ENCODE measurements at regions not wholly inside any gene's neighbourhood (a gene's known extent, or its start where the extent isn't known, plus 50 kb on each side); places are given as distances from the start of the nearest gene placed in this dataset.

DNA sequence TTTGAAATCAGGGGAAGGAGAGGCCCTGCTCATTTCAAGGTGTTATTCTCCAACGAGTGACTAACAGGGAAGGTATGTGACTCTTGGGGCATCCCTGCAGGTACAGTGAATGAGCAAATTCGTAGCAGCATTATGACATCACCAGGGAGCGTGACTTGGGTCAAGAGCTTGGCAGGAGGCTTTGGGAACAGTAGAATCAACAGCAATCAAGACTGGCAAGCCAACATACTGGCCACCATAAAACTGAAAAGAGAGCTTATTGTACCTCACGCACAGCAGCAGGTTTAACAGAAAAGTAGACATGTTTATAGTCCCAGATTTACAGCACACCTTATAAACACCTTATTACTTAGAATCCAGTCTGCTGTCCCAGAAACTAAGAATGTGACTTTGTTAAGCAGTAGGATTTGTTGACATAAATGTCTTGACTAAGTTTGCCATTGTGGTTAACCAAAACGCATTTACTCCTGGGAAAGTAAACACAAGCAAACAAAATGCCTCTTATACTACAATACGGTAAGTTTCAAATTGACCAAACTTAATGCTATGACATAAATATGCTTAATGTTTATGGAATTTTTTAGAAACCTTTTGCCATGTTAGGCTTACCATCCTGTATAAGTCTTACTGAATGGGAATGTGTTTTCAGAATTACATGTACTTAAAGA lies 297.8 kb downstream of the NPR3 start:
- intact Hi-C loops (cut with DNase I, micrococcal nuclease), result no loop called here
- Histone ChIP-seq H3K27ac (ENCODE audit: low read depth in 1 of 2, low read length in 2 of 2) (no peak overlapping the region), H3K27me3 (ENCODE audit: control insufficient read depth in 1 of 2, insufficient read depth in 2 of 2, low read length in 2 of 2) (no peaks in the 10 kb centered on the region), H3K9me3 (ENCODE audit: control insufficient read depth in 1 of 2, insufficient read depth in 1 of 2, low read length in 2 of 2) (peaks cover 0 to 5% of the 10 kb centered on the region in 2 experiments), H3K4me3 (ENCODE audit: low read length) (no peak overlapping the region), H3K4me1 (ENCODE audit: insufficient read depth, low read length) (no peaks in the 10 kb centered on the region), H3K36me3 (ENCODE audit: insufficient read depth, low read length) (no peaks in the 10 kb centered on the region)
- ChIA-PET POLR2A (no interaction called here), CTCF (no interaction called here)
- no peaks in the 10 kb centered on the region for H3K27me3 Mint-ChIP-seq
- TF ChIP-seq, protein P1, sequence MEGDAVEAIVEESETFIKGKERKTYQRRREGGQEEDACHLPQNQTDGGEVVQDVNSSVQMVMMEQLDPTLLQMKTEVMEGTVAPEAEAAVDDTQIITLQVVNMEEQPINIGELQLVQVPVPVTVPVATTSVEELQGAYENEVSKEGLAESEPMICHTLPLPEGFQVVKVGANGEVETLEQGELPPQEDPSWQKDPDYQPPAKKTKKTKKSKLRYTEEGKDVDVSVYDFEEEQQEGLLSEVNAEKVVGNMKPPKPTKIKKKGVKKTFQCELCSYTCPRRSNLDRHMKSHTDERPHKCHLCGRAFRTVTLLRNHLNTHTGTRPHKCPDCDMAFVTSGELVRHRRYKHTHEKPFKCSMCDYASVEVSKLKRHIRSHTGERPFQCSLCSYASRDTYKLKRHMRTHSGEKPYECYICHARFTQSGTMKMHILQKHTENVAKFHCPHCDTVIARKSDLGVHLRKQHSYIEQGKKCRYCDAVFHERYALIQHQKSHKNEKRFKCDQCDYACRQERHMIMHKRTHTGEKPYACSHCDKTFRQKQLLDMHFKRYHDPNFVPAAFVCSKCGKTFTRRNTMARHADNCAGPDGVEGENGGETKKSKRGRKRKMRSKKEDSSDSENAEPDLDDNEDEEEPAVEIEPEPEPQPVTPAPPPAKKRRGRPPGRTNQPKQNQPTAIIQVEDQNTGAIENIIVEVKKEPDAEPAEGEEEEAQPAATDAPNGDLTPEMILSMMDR (IDR thresholded peaks at IDR 0.05), result no peak
- ATAC-seq (ENCODE audit: poor library complexity) (no peak), DNase-seq (no peak)
- peaks cover 15% of the 10 kb centered on the region for H3K9me3 Mint-ChIP-seq
- no peak overlapping the region for H3K27ac Mint-ChIP-seq
- no peaks in the 10 kb centered on the region for H3K4me1 Mint-ChIP-seq (ENCODE audit: low read depth)
- no peak overlapping the region for H3K4me3 Mint-ChIP-seq
- H3K36me3 Mint-ChIP-seq (ENCODE audit: low read depth), result no peaks in the 10 kb centered on the region

DNA sequence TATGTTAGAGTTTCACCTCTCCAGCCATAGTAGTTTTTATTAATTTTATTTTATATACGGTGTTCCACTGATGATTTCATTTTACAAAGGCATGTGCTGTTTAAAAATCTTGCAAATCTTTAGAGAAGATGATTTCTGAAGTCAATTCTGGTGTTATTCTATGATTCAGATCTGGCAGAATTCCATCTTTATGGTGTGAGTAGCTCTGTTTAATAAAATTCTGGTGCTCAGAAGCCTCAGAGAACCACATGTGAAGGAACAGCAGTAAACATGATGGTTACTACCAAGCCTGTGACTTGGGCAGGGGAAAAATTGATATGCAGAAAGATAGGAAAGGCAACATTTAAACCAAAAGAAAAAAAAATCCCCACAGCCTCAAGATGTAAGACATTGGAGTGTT lies 299.7 kb downstream of the NPR3 start:
- no peak overlapping the region for H3K27ac ChIP-seq (ENCODE audit: low read depth in 1 of 2, low read length in 2 of 2)
- peaks cover 0 to 4% of the 10 kb centered on the region in 2 experiments for H3K9me3 ChIP-seq (ENCODE audit: control insufficient read depth in 1 of 2, insufficient read depth in 1 of 2, low read length in 2 of 2)
- DNase-seq, result no peak
- Mint-ChIP-seq H3K36me3 (ENCODE audit: low read depth) (no peaks in the 10 kb centered on the region), H3K4me3 (no peak overlapping the region), H3K9me3 (peaks cover 18% of the 10 kb centered on the region), H3K27ac (no peak overlapping the region), H3K4me1 (ENCODE audit: low read depth) (no peaks in the 10 kb centered on the region), H3K27me3 (no peaks in the 10 kb centered on the region)
- TF ChIP-seq, protein P1 (IDR thresholded peaks at IDR 0.05), result no peak
- no peak for ATAC-seq (ENCODE audit: poor library complexity)
- intact Hi-C loops (cut with DNase I, micrococcal nuclease), result no loop called here
- H3K36me3 ChIP-seq (ENCODE audit: insufficient read depth, low read length), result no peaks in the 10 kb centered on the region
- H3K4me1 ChIP-seq (ENCODE audit: insufficient read depth, low read length), result no peaks in the 10 kb centered on the region
- H3K4me3 ChIP-seq (ENCODE audit: low read length), result no peak overlapping the region
- ChIA-PET CTCF (no interaction called here), POLR2A (no interaction called here)
- no peaks in the 10 kb centered on the region for H3K27me3 ChIP-seq (ENCODE audit: control insufficient read depth in 1 of 2, insufficient read depth in 2 of 2, low read length in 2 of 2)

DNA sequence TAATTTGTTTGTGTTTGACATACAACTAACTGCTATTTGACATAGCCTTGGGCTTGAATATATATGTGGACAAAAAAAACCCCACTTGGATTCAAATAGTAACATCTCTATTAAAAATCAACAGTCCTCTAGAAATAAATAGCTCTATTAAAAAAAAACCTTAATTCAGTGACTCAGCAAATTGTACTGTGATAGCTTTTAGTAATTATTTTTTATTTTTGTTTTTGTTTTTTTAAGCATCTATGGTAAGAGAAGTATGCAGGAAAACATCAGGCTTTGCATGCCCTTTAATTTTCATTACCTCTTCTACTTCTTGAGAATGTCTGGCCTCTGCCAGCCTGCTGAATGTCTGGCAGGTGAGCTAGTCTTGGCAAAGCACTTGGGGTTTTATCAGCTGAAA lies 300.7 kb downstream of the NPR3 start:
- no peaks in the 10 kb centered on the region for H3K27me3 ChIP-seq (ENCODE audit: control insufficient read depth in 1 of 2, insufficient read depth in 2 of 2, low read length in 2 of 2)
- no peak overlapping the region for H3K4me3 ChIP-seq (ENCODE audit: low read length)
- no peak overlapping the region for H3K27ac ChIP-seq (ENCODE audit: low read depth in 1 of 2, low read length in 2 of 2)
- H3K4me3 Mint-ChIP-seq, result no peak overlapping the region
- intact Hi-C loops (cut with DNase I, micrococcal nuclease), result no loop called here
- H3K4me1 ChIP-seq (ENCODE audit: insufficient read depth, low read length), result no peaks in the 10 kb centered on the region
- H3K9me3 Mint-ChIP-seq, result peaks cover 18% of the 10 kb centered on the region
- CTCF ChIA-PET, result no interaction called here
- H3K4me1 Mint-ChIP-seq (ENCODE audit: low read depth), result no peaks in the 10 kb centered on the region
- no peaks in the 10 kb centered on the region for H3K27me3 Mint-ChIP-seq
- DNase-seq (no peak), ATAC-seq (ENCODE audit: poor library complexity) (no peak)
- no peaks in the 10 kb centered on the region for H3K36me3 Mint-ChIP-seq (ENCODE audit: low read depth)
- H3K27ac Mint-ChIP-seq, result no peak overlapping the region
- POLR2A ChIA-PET, result no interaction called here
- no peaks in the 10 kb centered on the region for H3K36me3 ChIP-seq (ENCODE audit: insufficient read depth, low read length)
- TF ChIP-seq, protein P1 (IDR thresholded peaks at IDR 0.05), result no peak
- H3K9me3 ChIP-seq (ENCODE audit: control insufficient read depth in 1 of 2, insufficient read depth in 1 of 2, low read length in 2 of 2), result no peaks in the 10 kb centered on the region
